GM18505 (cell line): ENCODE measurements at regions not wholly inside any gene's neighbourhood (a gene's known extent, or its start where the extent isn't known, plus 50 kb on each side); places are given as distances from the start of the nearest gene placed in this dataset.

Experiments
- ATAC-seq: cut with Tn5 transposase; IDR thresholded peaks from one replicate; pipeline ENCODE4 v1.9.1; 2021; ENCODE audit not compliant: unreplicated experiment
- POLR2A ChIP-seq: IDR thresholded peaks from 4 replicates; pipeline ENCODE4 v1.6.1; 2011; ENCODE audit warnings: borderline replicate concordance; ENCODE audit not compliant: insufficient read depth, insufficient read length; ENCODE audit errors: extremely low read depth

GRCh38 chr11:116500947-116501602, 271.7 kb downstream of the BUD13 start:
- no peak for TF ChIP-seq POLR2A
- no peak for ATAC-seq

GRCh38 chr11:116500026-116500946, 272.5 kb downstream of the BUD13 start:
- TF ChIP-seq POLR2A = no peak
- ATAC-seq = no peak

- TF ChIP-seq POLR2A = no peak
- ATAC-seq = no peak
Measured at GRCh38 chr11:116499396-116500003, 273.3 kb downstream of the BUD13 start.

GRCh38 chr11:116498161-116498560, 274.6 kb downstream of the BUD13 start:
- TF ChIP-seq POLR2A = no peak
- no peak for ATAC-seq

GRCh38 chr11:116492600-116492999, 280.2 kb downstream of the BUD13 start:
- TF ChIP-seq POLR2A = no peak
- no peak for ATAC-seq

GRCh38 chr11:116488836-116489389, 283.9 kb downstream of the BUD13 start:
- TF ChIP-seq POLR2A = no peak
- no peak for ATAC-seq

- no peak for TF ChIP-seq POLR2A
- no peak for ATAC-seq
Measured at GRCh38 chr11:116485425-116485824, 287.4 kb downstream of the BUD13 start.

GRCh38 chr11:116482716-116483115, 290.1 kb downstream of the BUD13 start:
- ATAC-seq = no peak
- no peak for TF ChIP-seq POLR2A

- no peak for TF ChIP-seq POLR2A
- no peak for ATAC-seq
Measured at GRCh38 chr11:116481126-116481675, 291.6 kb downstream of the BUD13 start.

- ATAC-seq = no peak
- no peak for TF ChIP-seq POLR2A
Measured at GRCh38 chr11:116478669-116479668, 293.8 kb downstream of the BUD13 start.

- TF ChIP-seq POLR2A = no peak
- no peak for ATAC-seq
Measured at GRCh38 chr11:116478205-116478604, 294.6 kb downstream of the BUD13 start.

- no peak for TF ChIP-seq POLR2A
- ATAC-seq = no peak
Measured at GRCh38 chr11:116473790-116474346, 298.9 kb downstream of the BUD13 start.
